ENCODE measurements at regions not wholly inside any gene's neighbourhood (a gene's known extent, or its start where the extent isn't known, plus 50 kb on each side); places are given as distances from the start of the nearest gene placed in this dataset.

DNA sequence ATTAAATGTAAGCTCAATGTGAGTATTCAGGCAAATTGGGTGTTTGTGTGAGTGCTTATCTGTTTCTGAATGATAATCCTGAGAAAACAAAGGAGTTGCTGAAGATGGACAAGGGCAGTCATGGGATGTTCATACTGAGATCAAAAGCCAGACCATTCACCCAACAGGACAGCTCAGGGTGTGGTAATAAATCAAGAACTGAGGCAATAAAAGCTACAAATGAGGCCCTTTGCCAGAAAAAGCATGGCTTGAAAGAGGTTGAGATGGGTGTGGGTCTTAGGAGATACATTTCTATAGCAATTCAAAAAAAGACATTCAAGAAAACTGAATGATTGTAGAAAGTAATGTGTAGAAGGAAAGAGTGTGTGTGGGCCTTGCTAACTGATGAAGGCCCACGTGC, 425.8 kb upstream of the BOD1L1 start:
- H4K20me1 ChIP-seq (replicated peaks; ENCODE audit: insufficient read depth) = no peaks in the 10 kb centered on the region
- no peaks in the 10 kb centered on the region for H3K4me1 Mint-ChIP-seq
- H3K4me3 Mint-ChIP-seq = no peak overlapping the region
- no peaks in the 10 kb centered on the region for H3K36me3 ChIP-seq (ENCODE audit: insufficient read depth)
- no peak overlapping the region for H3K4me2 ChIP-seq
- no peak overlapping the region for H3K4me3 ChIP-seq
- H2AFZ ChIP-seq = no peak overlapping the region
- H3F3A ChIP-seq (replicated peaks; ENCODE audit: low read depth) = no peaks in the 10 kb centered on the region
- no peak overlapping the region for H3K27ac Mint-ChIP-seq
- H3K79me2 ChIP-seq (replicated peaks; ENCODE audit: insufficient read depth) = no peaks in the 10 kb centered on the region
- no peak for DNase-seq (ENCODE audit: low spot score)
- H3K9me3 Mint-ChIP-seq = peaks cover 6% of the 10 kb centered on the region; the same call in 1 of the 3 replicates
- TF ChIP-seq, protein P1, sequence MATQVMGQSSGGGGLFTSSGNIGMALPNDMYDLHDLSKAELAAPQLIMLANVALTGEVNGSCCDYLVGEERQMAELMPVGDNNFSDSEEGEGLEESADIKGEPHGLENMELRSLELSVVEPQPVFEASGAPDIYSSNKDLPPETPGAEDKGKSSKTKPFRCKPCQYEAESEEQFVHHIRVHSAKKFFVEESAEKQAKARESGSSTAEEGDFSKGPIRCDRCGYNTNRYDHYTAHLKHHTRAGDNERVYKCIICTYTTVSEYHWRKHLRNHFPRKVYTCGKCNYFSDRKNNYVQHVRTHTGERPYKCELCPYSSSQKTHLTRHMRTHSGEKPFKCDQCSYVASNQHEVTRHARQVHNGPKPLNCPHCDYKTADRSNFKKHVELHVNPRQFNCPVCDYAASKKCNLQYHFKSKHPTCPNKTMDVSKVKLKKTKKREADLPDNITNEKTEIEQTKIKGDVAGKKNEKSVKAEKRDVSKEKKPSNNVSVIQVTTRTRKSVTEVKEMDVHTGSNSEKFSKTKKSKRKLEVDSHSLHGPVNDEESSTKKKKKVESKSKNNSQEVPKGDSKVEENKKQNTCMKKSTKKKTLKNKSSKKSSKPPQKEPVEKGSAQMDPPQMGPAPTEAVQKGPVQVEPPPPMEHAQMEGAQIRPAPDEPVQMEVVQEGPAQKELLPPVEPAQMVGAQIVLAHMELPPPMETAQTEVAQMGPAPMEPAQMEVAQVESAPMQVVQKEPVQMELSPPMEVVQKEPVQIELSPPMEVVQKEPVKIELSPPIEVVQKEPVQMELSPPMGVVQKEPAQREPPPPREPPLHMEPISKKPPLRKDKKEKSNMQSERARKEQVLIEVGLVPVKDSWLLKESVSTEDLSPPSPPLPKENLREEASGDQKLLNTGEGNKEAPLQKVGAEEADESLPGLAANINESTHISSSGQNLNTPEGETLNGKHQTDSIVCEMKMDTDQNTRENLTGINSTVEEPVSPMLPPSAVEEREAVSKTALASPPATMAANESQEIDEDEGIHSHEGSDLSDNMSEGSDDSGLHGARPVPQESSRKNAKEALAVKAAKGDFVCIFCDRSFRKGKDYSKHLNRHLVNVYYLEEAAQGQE (IDR thresholded peaks at IDR 0.05; ENCODE audit: unreplicated experiment) = no peak
- TF ChIP-seq EZH2 (IDR thresholded peaks at IDR 0.05; ENCODE audit: low read depth, unreplicated experiment) (no peak), EZH2phosphoT487 (IDR thresholded peaks at IDR 0.05; ENCODE audit: unreplicated experiment) (no peak), JUNB (IDR thresholded peaks at IDR 0.05; ENCODE audit: unreplicated experiment) (no peak), NANOG (IDR thresholded peaks at IDR 0.05; ENCODE audit: borderline replicate concordance) (no peak), CREB1 (CRISPR knock-in tag; IDR thresholded peaks at IDR 0.05; ENCODE audit: low read depth) (no peak), POLR2AphosphoS5 (IDR thresholded peaks at IDR 0.05; ENCODE audit: low read depth) (no peak), ZNF331 (CRISPR knock-in tag; IDR thresholded peaks at IDR 0.05; ENCODE audit: low read depth) (no peak), STAT1 (IDR thresholded peaks at IDR 0.05; ENCODE audit: unreplicated experiment) (no peak), ZNF114 (CRISPR knock-in tag; IDR thresholded peaks at IDR 0.05) (no peak)
- TF ChIP-seq, protein P2, sequence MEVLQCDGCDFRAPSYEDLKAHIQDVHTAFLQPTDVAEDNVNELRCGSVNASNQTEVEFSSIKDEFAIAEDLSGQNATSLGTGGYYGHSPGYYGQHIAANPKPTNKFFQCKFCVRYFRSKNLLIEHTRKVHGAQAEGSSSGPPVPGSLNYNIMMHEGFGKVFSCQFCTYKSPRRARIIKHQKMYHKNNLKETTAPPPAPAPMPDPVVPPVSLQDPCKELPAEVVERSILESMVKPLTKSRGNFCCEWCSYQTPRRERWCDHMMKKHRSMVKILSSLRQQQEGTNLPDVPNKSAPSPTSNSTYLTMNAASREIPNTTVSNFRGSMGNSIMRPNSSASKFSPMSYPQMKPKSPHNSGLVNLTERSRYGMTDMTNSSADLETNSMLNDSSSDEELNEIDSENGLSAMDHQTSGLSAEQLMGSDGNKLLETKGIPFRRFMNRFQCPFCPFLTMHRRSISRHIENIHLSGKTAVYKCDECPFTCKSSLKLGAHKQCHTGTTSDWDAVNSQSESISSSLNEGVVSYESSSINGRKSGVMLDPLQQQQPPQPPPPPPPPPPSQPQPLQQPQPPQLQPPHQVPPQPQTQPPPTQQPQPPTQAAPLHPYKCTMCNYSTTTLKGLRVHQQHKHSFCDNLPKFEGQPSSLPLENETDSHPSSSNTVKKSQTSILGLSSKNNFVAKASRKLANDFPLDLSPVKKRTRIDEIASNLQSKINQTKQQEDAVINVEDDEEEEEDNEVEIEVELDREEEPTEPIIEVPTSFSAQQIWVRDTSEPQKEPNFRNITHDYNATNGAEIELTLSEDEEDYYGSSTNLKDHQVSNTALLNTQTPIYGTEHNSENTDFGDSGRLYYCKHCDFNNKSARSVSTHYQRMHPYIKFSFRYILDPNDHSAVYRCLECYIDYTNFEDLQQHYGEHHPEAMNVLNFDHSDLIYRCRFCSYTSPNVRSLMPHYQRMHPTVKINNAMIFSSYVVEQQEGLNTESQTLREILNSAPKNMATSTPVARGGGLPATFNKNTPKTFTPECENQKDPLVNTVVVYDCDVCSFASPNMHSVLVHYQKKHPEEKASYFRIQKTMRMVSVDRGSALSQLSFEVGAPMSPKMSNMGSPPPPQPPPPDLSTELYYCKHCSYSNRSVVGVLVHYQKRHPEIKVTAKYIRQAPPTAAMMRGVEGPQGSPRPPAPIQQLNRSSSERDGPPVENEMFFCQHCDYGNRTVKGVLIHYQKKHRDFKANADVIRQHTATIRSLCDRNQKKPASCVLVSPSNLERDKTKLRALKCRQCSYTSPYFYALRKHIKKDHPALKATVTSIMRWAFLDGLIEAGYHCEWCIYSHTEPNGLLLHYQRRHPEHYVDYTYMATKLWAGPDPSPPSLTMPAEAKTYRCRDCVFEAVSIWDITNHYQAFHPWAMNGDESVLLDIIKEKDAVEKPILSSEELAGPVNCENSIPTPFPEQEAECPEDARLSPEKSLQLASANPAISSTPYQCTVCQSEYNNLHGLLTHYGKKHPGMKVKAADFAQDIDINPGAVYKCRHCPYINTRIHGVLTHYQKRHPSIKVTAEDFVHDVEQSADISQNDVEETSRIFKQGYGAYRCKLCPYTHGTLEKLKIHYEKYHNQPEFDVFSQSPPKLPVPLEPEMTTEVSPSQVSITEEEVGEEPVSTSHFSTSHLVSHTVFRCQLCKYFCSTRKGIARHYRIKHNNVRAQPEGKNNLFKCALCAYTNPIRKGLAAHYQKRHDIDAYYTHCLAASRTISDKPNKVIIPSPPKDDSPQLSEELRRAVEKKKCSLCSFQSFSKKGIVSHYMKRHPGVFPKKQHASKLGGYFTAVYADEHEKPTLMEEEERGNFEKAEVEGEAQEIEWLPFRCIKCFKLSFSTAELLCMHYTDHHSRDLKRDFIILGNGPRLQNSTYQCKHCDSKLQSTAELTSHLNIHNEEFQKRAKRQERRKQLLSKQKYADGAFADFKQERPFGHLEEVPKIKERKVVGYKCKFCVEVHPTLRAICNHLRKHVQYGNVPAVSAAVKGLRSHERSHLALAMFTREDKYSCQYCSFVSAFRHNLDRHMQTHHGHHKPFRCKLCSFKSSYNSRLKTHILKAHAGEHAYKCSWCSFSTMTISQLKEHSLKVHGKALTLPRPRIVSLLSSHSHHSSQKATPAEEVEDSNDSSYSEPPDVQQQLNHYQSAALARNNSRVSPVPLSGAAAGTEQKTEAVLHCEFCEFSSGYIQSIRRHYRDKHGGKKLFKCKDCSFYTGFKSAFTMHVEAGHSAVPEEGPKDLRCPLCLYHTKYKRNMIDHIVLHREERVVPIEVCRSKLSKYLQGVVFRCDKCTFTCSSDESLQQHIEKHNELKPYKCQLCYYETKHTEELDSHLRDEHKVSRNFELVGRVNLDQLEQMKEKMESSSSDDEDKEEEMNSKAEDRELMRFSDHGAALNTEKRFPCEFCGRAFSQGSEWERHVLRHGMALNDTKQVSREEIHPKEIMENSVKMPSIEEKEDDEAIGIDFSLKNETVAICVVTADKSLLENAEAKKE (CRISPR knock-in tag; IDR thresholded peaks at IDR 0.05) = no peak
- TF ChIP-seq, protein P3, sequence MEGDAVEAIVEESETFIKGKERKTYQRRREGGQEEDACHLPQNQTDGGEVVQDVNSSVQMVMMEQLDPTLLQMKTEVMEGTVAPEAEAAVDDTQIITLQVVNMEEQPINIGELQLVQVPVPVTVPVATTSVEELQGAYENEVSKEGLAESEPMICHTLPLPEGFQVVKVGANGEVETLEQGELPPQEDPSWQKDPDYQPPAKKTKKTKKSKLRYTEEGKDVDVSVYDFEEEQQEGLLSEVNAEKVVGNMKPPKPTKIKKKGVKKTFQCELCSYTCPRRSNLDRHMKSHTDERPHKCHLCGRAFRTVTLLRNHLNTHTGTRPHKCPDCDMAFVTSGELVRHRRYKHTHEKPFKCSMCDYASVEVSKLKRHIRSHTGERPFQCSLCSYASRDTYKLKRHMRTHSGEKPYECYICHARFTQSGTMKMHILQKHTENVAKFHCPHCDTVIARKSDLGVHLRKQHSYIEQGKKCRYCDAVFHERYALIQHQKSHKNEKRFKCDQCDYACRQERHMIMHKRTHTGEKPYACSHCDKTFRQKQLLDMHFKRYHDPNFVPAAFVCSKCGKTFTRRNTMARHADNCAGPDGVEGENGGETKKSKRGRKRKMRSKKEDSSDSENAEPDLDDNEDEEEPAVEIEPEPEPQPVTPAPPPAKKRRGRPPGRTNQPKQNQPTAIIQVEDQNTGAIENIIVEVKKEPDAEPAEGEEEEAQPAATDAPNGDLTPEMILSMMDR (conservative IDR thresholded peaks at IDR 0.05; ENCODE audit: low read depth in 2 of 2) = no peak
- TF ChIP-seq, protein P4, sequence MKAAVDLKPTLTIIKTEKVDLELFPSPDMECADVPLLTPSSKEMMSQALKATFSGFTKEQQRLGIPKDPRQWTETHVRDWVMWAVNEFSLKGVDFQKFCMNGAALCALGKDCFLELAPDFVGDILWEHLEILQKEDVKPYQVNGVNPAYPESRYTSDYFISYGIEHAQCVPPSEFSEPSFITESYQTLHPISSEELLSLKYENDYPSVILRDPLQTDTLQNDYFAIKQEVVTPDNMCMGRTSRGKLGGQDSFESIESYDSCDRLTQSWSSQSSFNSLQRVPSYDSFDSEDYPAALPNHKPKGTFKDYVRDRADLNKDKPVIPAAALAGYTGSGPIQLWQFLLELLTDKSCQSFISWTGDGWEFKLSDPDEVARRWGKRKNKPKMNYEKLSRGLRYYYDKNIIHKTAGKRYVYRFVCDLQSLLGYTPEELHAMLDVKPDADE (IDR thresholded peaks at IDR 0.05) = no peak
- H3K27me3 Mint-ChIP-seq (ENCODE audit: insufficient read depth, low read depth, poor library complexity) = peaks cover 1% of the 10 kb centered on the region
- H3K36me3 Mint-ChIP-seq (ENCODE audit: low read depth) = no peaks in the 10 kb centered on the region
- H3K27ac ChIP-seq (ENCODE audit: low read depth) = no peak overlapping the region
- no peaks in the 10 kb centered on the region for H3K4me1 ChIP-seq (ENCODE audit: insufficient read depth)
- no peak for ATAC-seq
- H3K9me2 ChIP-seq (ENCODE audit: insufficient read depth) = no peaks in the 10 kb centered on the region
- no peaks in the 10 kb centered on the region for H3K27me3 ChIP-seq (ENCODE audit: insufficient read depth)

Data from GM23338 (cell line).